Nephron progenitor cell (in vitro differentiated cells): ENCODE measurements at regions not wholly inside any gene's neighbourhood (a gene's known extent, or its start where the extent isn't known, plus 50 kb on each side); places are given as distances from the start of the nearest gene placed in this dataset.

Experiments
- DNase-seq: peaks from one replicate; pipeline ENCODE4 v3.0.0; 2021
- H3K27ac Mint-ChIP-seq: 2 replicates; pipeline ENCODE4 v1.8.0; 2021; ENCODE audit warnings: mild to moderate bottlenecking, moderate library complexity, mixed read lengths
- H3K27me3 Mint-ChIP-seq: 2 replicates; pipeline ENCODE4 v1.8.0; 2021; ENCODE audit warnings: mild to moderate bottlenecking, low read depth, mixed read lengths; ENCODE audit not compliant: poor library complexity
- H3K36me3 Mint-ChIP-seq: 2 replicates; pipeline ENCODE4 v1.8.0; 2021; ENCODE audit warnings: low read depth, mixed read lengths
- H3K4me1 Mint-ChIP-seq: 2 replicates; pipeline ENCODE4 v1.8.0; 2021; ENCODE audit warnings: mixed read lengths
- H3K4me3 Mint-ChIP-seq: 2 replicates; pipeline ENCODE4 v1.8.0; 2021; ENCODE audit warnings: mild to moderate bottlenecking, moderate library complexity, mixed read lengths
- H3K9me3 Mint-ChIP-seq: 2 replicates; pipeline ENCODE4 v1.8.0; 2021; ENCODE audit warnings: mild to moderate bottlenecking, moderate library complexity, mixed read lengths
- TF ChIP-seq, protein P1 (sequence below): fragments of 200-600 bp; sonication (generic); IDR thresholded peaks from 2 replicates; pipeline ENCODE4 v1.5.0; 2021; ENCODE audit warnings: antibody characterized with exemption

DNA sequence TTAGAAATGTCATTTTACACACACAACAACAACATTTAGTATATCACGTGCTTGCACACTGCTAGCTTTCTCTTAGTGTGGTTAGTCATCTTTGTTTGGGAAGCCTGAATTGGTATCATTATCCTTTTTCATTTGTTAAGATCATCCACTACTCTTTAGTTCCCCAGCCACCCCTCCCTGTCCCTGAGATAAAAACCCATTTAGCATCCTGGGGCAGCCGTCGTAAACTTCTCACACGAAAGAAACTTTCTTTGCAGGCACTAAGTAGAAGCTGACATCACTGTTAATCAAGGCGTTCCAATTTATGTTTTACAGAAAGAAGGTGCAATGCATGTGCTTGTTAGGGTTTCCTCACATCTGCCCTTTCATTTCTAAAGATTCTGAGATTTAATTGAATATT, 475.1 kb upstream of the FZD8 start:
- no peak overlapping the region for H3K4me3 Mint-ChIP-seq
- peaks cover 9% of the 10 kb centered on the region for H3K27me3 Mint-ChIP-seq
- TF ChIP-seq, protein P1, sequence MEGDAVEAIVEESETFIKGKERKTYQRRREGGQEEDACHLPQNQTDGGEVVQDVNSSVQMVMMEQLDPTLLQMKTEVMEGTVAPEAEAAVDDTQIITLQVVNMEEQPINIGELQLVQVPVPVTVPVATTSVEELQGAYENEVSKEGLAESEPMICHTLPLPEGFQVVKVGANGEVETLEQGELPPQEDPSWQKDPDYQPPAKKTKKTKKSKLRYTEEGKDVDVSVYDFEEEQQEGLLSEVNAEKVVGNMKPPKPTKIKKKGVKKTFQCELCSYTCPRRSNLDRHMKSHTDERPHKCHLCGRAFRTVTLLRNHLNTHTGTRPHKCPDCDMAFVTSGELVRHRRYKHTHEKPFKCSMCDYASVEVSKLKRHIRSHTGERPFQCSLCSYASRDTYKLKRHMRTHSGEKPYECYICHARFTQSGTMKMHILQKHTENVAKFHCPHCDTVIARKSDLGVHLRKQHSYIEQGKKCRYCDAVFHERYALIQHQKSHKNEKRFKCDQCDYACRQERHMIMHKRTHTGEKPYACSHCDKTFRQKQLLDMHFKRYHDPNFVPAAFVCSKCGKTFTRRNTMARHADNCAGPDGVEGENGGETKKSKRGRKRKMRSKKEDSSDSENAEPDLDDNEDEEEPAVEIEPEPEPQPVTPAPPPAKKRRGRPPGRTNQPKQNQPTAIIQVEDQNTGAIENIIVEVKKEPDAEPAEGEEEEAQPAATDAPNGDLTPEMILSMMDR: no peak
- H3K27ac Mint-ChIP-seq: no peak overlapping the region
- H3K36me3 Mint-ChIP-seq: no peaks in the 10 kb centered on the region
- H3K4me1 Mint-ChIP-seq: peaks cover 42% of the 10 kb centered on the region
- DNase-seq: no peak
- H3K9me3 Mint-ChIP-seq: no peaks in the 10 kb centered on the region

DNA sequence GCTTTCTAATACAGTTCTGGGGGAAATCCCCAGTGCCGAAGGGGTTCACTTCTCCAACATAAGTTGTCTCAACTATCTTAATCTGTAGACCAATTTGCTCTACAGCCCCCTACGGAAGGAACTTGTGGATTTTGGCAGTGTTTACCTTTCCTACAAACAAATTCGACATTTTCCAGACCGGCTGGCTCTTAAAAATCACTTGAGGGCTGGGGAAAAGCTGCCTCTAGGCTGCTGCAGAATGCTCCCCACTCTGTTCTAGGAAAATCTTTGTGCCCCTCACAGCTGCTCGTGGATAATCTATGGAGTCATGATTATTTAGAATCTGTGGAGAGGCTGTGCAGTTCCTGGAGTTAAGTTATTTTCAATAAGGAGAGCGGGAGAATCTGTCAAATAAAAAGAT, 474.6 kb upstream of the FZD8 start:
- H3K4me3 Mint-ChIP-seq: no peak overlapping the region
- H3K9me3 Mint-ChIP-seq: no peaks in the 10 kb centered on the region
- no peak for DNase-seq
- H3K4me1 Mint-ChIP-seq: peaks cover 43% of the 10 kb centered on the region
- no peak overlapping the region for H3K27ac Mint-ChIP-seq
- TF ChIP-seq, protein P1: no peak
- no peaks in the 10 kb centered on the region for H3K36me3 Mint-ChIP-seq
- peaks cover 9% of the 10 kb centered on the region for H3K27me3 Mint-ChIP-seq

DNA sequence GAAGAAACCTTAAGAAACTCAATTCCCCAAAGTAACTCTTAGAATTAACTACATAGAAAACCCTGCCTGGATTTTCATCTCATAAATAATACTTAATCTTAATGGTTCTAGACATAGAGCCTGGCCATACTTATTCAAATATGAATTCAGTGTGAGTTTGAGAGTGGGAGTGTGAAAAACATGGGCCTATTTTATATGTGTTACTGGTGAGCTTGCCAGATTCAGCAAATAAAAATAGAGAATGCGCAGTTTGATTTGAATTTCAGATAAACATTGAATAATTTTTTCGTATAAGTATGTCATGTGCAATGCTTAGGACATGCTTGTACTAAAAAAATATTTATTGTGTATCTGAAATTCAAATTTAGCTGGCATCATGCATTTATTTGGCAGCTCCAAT, 473.9 kb upstream of the FZD8 start:
- TF ChIP-seq, protein P1: no peak
- no peaks in the 10 kb centered on the region for H3K36me3 Mint-ChIP-seq
- no peaks in the 10 kb centered on the region for H3K9me3 Mint-ChIP-seq

DNA sequence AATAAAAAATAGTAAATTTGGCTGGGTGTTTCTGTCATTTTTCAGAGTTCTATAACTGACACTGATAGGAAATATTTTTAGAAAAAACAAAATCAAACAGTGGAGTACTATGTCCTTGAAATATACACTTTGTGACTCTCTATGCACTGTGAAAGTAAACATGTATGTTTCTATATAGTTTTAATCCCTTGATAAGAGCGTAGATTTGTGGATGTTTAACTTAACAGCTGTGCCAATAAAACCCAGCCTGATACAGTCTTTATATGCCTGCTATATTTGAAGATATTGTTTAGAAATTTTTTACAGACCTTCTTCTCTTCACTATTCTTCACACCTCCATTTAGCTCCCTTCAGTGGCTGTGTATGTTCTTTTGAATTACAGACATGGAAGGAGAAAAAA, 473.3 kb upstream of the FZD8 start:
- no peak for DNase-seq
- Mint-ChIP-seq H3K27me3 (peaks cover 6% of the 10 kb centered on the region), H3K36me3 (no peaks in the 10 kb centered on the region), H3K4me1 (peaks cover 41% of the 10 kb centered on the region), H3K27ac (no peak overlapping the region), H3K4me3 (no peak overlapping the region), H3K9me3 (no peaks in the 10 kb centered on the region)
- TF ChIP-seq, protein P1: no peak

More for the DNA sequence above, 473.9 kb upstream of the FZD8 start:
- Mint-ChIP-seq H3K4me1 (peaks cover 47% of the 10 kb centered on the region), H3K4me3 (no peak overlapping the region), H3K27ac (no peak overlapping the region), H3K27me3 (peaks cover 9% of the 10 kb centered on the region)
- DNase-seq: no peak

DNA sequence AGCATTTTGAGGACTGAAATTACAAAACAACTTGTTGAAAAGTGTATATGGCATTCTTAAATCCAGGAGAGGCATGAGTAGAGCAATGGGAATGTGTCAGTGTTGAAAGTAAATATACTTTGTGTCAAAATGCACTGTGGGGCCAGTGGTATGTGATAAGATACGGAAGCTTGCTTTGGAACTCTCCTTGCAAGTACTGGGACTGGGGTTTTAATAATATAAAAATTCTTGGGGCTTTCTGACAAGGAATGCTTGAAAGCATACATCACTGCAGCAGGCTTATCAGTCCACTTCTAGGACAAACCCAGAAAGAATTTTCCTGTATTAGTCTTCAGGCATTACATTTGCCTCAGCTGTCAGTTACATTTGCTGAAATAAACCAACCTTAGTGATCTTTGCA, 472.8 kb upstream of the FZD8 start:
- H3K36me3 Mint-ChIP-seq: no peaks in the 10 kb centered on the region
- TF ChIP-seq, protein P1: no peak
- H3K4me3 Mint-ChIP-seq: no peak overlapping the region
- H3K4me1 Mint-ChIP-seq: peaks cover 38% of the 10 kb centered on the region
- DNase-seq: no peak
- no peak overlapping the region for H3K27ac Mint-ChIP-seq
- H3K9me3 Mint-ChIP-seq: no peaks in the 10 kb centered on the region
- H3K27me3 Mint-ChIP-seq: peaks cover 4% of the 10 kb centered on the region

DNA sequence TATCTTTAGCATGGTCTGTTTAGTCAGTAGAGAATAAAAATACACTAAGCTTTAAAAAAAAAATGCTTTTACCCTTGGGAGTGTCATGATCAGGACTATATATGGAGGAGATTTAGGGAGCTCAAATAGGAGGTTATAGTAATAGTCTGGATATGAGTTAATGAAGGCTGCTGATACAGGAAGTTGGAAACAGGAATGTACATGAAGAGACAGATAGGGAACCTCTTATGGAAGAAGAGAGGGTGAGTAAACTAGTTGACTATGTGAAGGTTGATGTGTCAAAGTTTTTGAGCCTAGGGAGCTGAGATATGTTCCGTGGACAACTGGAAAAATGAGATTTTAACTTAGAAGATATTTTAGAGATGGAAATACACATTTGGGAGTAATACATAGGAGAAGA, 472.0 kb upstream of the FZD8 start:
- H3K4me3 Mint-ChIP-seq: no peak overlapping the region
- H3K36me3 Mint-ChIP-seq: no peaks in the 10 kb centered on the region
- H3K27me3 Mint-ChIP-seq: peaks cover 4% of the 10 kb centered on the region
- TF ChIP-seq, protein P1: no peak
- no peak overlapping the region for H3K27ac Mint-ChIP-seq
- no peak for DNase-seq
- peaks cover 38% of the 10 kb centered on the region for H3K4me1 Mint-ChIP-seq
- no peaks in the 10 kb centered on the region for H3K9me3 Mint-ChIP-seq
